ENCODE measurements at regions not wholly inside any gene's neighbourhood (a gene's known extent, or its start where the extent isn't known, plus 50 kb on each side); places are given as distances from the start of the nearest gene placed in this dataset.

- no peak overlapping the region for H3K4me3 ChIP-seq (ENCODE audit: low read depth in 1 of 5, low read length in 5 of 5)
- no peaks in the 10 kb centered on the region for H3K36me3 ChIP-seq (ENCODE audit: control insufficient read depth in 5 of 5, insufficient read depth in 5 of 5, low read length in 5 of 5)
- no peaks in the 10 kb centered on the region for H3K9me3 ChIP-seq (ENCODE audit: control insufficient read depth in 5 of 5, low read length in 5 of 5)
- H3K9ac ChIP-seq (ENCODE audit: low read length in 5 of 5), result no peak overlapping the region
- H3K4me1 ChIP-seq (ENCODE audit: control insufficient read depth in 5 of 5, insufficient read depth in 5 of 5, low read length in 5 of 5), result no peaks in the 10 kb centered on the region
- H3K27ac ChIP-seq (ENCODE audit: low read depth, low read length), result no peak overlapping the region
- no peaks in the 10 kb centered on the region for H3K27me3 ChIP-seq (ENCODE audit: control insufficient read depth in 5 of 5, insufficient read depth in 4 of 5, low read length in 5 of 5)
Measured at GRCh38 chr4:104263100-104263499, 231.6 kb downstream of the CXXC4 start.

- Histone ChIP-seq H3K36me3 (ENCODE audit: control insufficient read depth in 5 of 5, insufficient read depth in 5 of 5, low read length in 5 of 5) (no peaks in the 10 kb centered on the region), H3K9me3 (ENCODE audit: control insufficient read depth in 5 of 5, low read length in 5 of 5) (peaks cover 0 to under 1% (median 0%) of the 10 kb centered on the region in 5 donors), H3K4me1 (ENCODE audit: control insufficient read depth in 5 of 5, insufficient read depth in 5 of 5, low read length in 5 of 5) (no peaks in the 10 kb centered on the region), H3K27me3 (ENCODE audit: control insufficient read depth in 5 of 5, insufficient read depth in 4 of 5, low read length in 5 of 5) (no peaks in the 10 kb centered on the region), H3K27ac (ENCODE audit: low read depth, low read length) (no peak overlapping the region), H3K4me3 (ENCODE audit: low read depth in 1 of 5, low read length in 5 of 5) (no peak overlapping the region), H3K9ac (ENCODE audit: low read length in 5 of 5) (no peak overlapping the region)
Measured at GRCh38 chr4:104262678-104263077, 232.0 kb downstream of the CXXC4 start.

GRCh38 chr4:104248726-104249125 lies 246.0 kb downstream of the CXXC4 start:
- Histone ChIP-seq H3K4me3 (ENCODE audit: low read depth in 1 of 5, low read length in 5 of 5) (no peak overlapping the region), H3K9me3 (ENCODE audit: control insufficient read depth in 5 of 5, low read length in 5 of 5) (peaks cover 0 to 5% (median 0%) of the 10 kb centered on the region in 5 donors), H3K27me3 (ENCODE audit: control insufficient read depth in 5 of 5, insufficient read depth in 4 of 5, low read length in 5 of 5) (no peaks in the 10 kb centered on the region), H3K36me3 (ENCODE audit: control insufficient read depth in 5 of 5, insufficient read depth in 5 of 5, low read length in 5 of 5) (no peaks in the 10 kb centered on the region), H3K27ac (ENCODE audit: low read depth, low read length) (no peak overlapping the region), H3K4me1 (ENCODE audit: control insufficient read depth in 5 of 5, insufficient read depth in 5 of 5, low read length in 5 of 5) (no peaks in the 10 kb centered on the region), H3K9ac (ENCODE audit: low read length in 5 of 5) (no peak overlapping the region)

- no peak overlapping the region for H3K9ac ChIP-seq (ENCODE audit: low read length in 5 of 5)
- H3K9me3 ChIP-seq (ENCODE audit: control insufficient read depth in 5 of 5, low read length in 5 of 5), result no peaks in the 10 kb centered on the region
- no peaks in the 10 kb centered on the region for H3K36me3 ChIP-seq (ENCODE audit: control insufficient read depth in 5 of 5, insufficient read depth in 5 of 5, low read length in 5 of 5)
Measured at GRCh38 chr4:104235967-104236366, 258.7 kb downstream of the CXXC4 start.

GRCh38 chr4:104217526-104217925 lies 277.2 kb downstream of the CXXC4 start:
- Histone ChIP-seq H3K4me3 (ENCODE audit: low read depth in 1 of 5, low read length in 5 of 5) (no peak overlapping the region), H3K27ac (ENCODE audit: low read depth, low read length) (no peak overlapping the region), H3K4me1 (ENCODE audit: control insufficient read depth in 5 of 5, insufficient read depth in 5 of 5, low read length in 5 of 5) (no peaks in the 10 kb centered on the region), H3K27me3 (ENCODE audit: control insufficient read depth in 5 of 5, insufficient read depth in 4 of 5, low read length in 5 of 5) (no peaks in the 10 kb centered on the region), H3K36me3 (ENCODE audit: control insufficient read depth in 5 of 5, insufficient read depth in 5 of 5, low read length in 5 of 5) (no peaks in the 10 kb centered on the region), H3K9me3 (ENCODE audit: control insufficient read depth in 5 of 5, low read length in 5 of 5) (peaks cover 0 to 2% (median 0%) of the 10 kb centered on the region in 5 donors), H3K9ac (ENCODE audit: low read length in 5 of 5) (no peak overlapping the region)

More at GRCh38 chr4:104235967-104236366, 258.7 kb downstream of the CXXC4 start:
- H3K4me3 ChIP-seq (ENCODE audit: low read depth in 1 of 5, low read length in 5 of 5), result no peak overlapping the region
- no peak overlapping the region for H3K27ac ChIP-seq (ENCODE audit: low read depth, low read length)
- no peaks in the 10 kb centered on the region for H3K27me3 ChIP-seq (ENCODE audit: control insufficient read depth in 5 of 5, insufficient read depth in 4 of 5, low read length in 5 of 5)
- no peaks in the 10 kb centered on the region for H3K4me1 ChIP-seq (ENCODE audit: control insufficient read depth in 5 of 5, insufficient read depth in 5 of 5, low read length in 5 of 5)

- no peak overlapping the region for H3K4me3 ChIP-seq (ENCODE audit: low read depth in 1 of 5, low read length in 5 of 5)
- no peaks in the 10 kb centered on the region for H3K36me3 ChIP-seq (ENCODE audit: control insufficient read depth in 5 of 5, insufficient read depth in 5 of 5, low read length in 5 of 5)
- no peak overlapping the region for H3K27ac ChIP-seq (ENCODE audit: low read depth, low read length)
- H3K4me1 ChIP-seq (ENCODE audit: control insufficient read depth in 5 of 5, insufficient read depth in 5 of 5, low read length in 5 of 5), result no peaks in the 10 kb centered on the region
- peaks cover 0 to 2% (median 0%) of the 10 kb centered on the region in 5 donors for H3K9me3 ChIP-seq (ENCODE audit: control insufficient read depth in 5 of 5, low read length in 5 of 5)
- H3K27me3 ChIP-seq (ENCODE audit: control insufficient read depth in 5 of 5, insufficient read depth in 4 of 5, low read length in 5 of 5), result no peaks in the 10 kb centered on the region
- no peak overlapping the region for H3K9ac ChIP-seq (ENCODE audit: low read length in 5 of 5)
Measured at GRCh38 chr4:104211657-104212056, 283.0 kb downstream of the CXXC4 start.

- Histone ChIP-seq H3K9me3 (ENCODE audit: control insufficient read depth in 5 of 5, low read length in 5 of 5) (peaks cover 0 to 2% (median 0%) of the 10 kb centered on the region in 5 donors), H3K36me3 (ENCODE audit: control insufficient read depth in 5 of 5, insufficient read depth in 5 of 5, low read length in 5 of 5) (no peaks in the 10 kb centered on the region), H3K27ac (ENCODE audit: low read depth, low read length) (no peak overlapping the region), H3K4me3 (ENCODE audit: low read depth in 1 of 5, low read length in 5 of 5) (no peak overlapping the region), H3K27me3 (ENCODE audit: control insufficient read depth in 5 of 5, insufficient read depth in 4 of 5, low read length in 5 of 5) (no peaks in the 10 kb centered on the region), H3K4me1 (ENCODE audit: control insufficient read depth in 5 of 5, insufficient read depth in 5 of 5, low read length in 5 of 5) (no peaks in the 10 kb centered on the region), H3K9ac (ENCODE audit: low read length in 5 of 5) (no peak overlapping the region)
Measured at GRCh38 chr4:104210420-104210819, 284.3 kb downstream of the CXXC4 start.

- H3K27me3 ChIP-seq (ENCODE audit: control insufficient read depth in 5 of 5, insufficient read depth in 4 of 5, low read length in 5 of 5), result no peaks in the 10 kb centered on the region
- H3K36me3 ChIP-seq (ENCODE audit: control insufficient read depth in 5 of 5, insufficient read depth in 5 of 5, low read length in 5 of 5), result no peaks in the 10 kb centered on the region
- no peak overlapping the region for H3K9ac ChIP-seq (ENCODE audit: low read length in 5 of 5)
- H3K4me1 ChIP-seq (ENCODE audit: control insufficient read depth in 5 of 5, insufficient read depth in 5 of 5, low read length in 5 of 5), result no peaks in the 10 kb centered on the region
- no peaks in the 10 kb centered on the region for H3K9me3 ChIP-seq (ENCODE audit: control insufficient read depth in 5 of 5, low read length in 5 of 5)
- no peak overlapping the region for H3K27ac ChIP-seq (ENCODE audit: low read depth, low read length)
- H3K4me3 ChIP-seq (ENCODE audit: low read depth in 1 of 5, low read length in 5 of 5), result no peak overlapping the region
Measured at GRCh38 chr4:104206784-104207183, 287.9 kb downstream of the CXXC4 start.

GRCh38 chr4:104205116-104205515 lies 289.6 kb downstream of the CXXC4 start:
- H3K36me3 ChIP-seq (ENCODE audit: control insufficient read depth in 5 of 5, insufficient read depth in 5 of 5, low read length in 5 of 5), result no peaks in the 10 kb centered on the region

GRCh38 chr4:104188301-104188700 lies 306.4 kb downstream of the CXXC4 start:
- no peaks in the 10 kb centered on the region for H3K27me3 ChIP-seq (ENCODE audit: control insufficient read depth in 5 of 5, insufficient read depth in 4 of 5, low read length in 5 of 5)
- no peak overlapping the region for H3K9ac ChIP-seq (ENCODE audit: low read length in 5 of 5)
- H3K4me1 ChIP-seq (ENCODE audit: control insufficient read depth in 5 of 5, insufficient read depth in 5 of 5, low read length in 5 of 5), result no peaks in the 10 kb centered on the region
- no peaks in the 10 kb centered on the region for H3K36me3 ChIP-seq (ENCODE audit: control insufficient read depth in 5 of 5, insufficient read depth in 5 of 5, low read length in 5 of 5)
- H3K27ac ChIP-seq (ENCODE audit: low read depth, low read length), result no peak overlapping the region
- no peaks in the 10 kb centered on the region for H3K9me3 ChIP-seq (ENCODE audit: control insufficient read depth in 5 of 5, low read length in 5 of 5)
- no peak overlapping the region for H3K4me3 ChIP-seq (ENCODE audit: low read depth in 1 of 5, low read length in 5 of 5)

More at GRCh38 chr4:104205116-104205515, 289.6 kb downstream of the CXXC4 start:
- Histone ChIP-seq H3K27me3 (ENCODE audit: control insufficient read depth in 5 of 5, insufficient read depth in 4 of 5, low read length in 5 of 5) (no peaks in the 10 kb centered on the region), H3K4me1 (ENCODE audit: control insufficient read depth in 5 of 5, insufficient read depth in 5 of 5, low read length in 5 of 5) (no peaks in the 10 kb centered on the region), H3K9me3 (ENCODE audit: control insufficient read depth in 5 of 5, low read length in 5 of 5) (no peaks in the 10 kb centered on the region), H3K9ac (ENCODE audit: low read length in 5 of 5) (no peak overlapping the region), H3K27ac (ENCODE audit: low read depth, low read length) (no peak overlapping the region), H3K4me3 (ENCODE audit: low read depth in 1 of 5, low read length in 5 of 5) (no peak overlapping the region)

GRCh38 chr4:104169437-104169836 lies 325.3 kb downstream of the CXXC4 start:
- H3K36me3 ChIP-seq (ENCODE audit: control insufficient read depth in 5 of 5, insufficient read depth in 5 of 5, low read length in 5 of 5), result no peaks in the 10 kb centered on the region
- H3K27me3 ChIP-seq (ENCODE audit: control insufficient read depth in 5 of 5, insufficient read depth in 4 of 5, low read length in 5 of 5), result no peaks in the 10 kb centered on the region
- no peaks in the 10 kb centered on the region for H3K4me1 ChIP-seq (ENCODE audit: control insufficient read depth in 5 of 5, insufficient read depth in 5 of 5, low read length in 5 of 5)
- no peak overlapping the region for H3K4me3 ChIP-seq (ENCODE audit: low read depth in 1 of 5, low read length in 5 of 5)
- H3K9me3 ChIP-seq (ENCODE audit: control insufficient read depth in 5 of 5, low read length in 5 of 5), result no peaks in the 10 kb centered on the region
- H3K27ac ChIP-seq (ENCODE audit: low read depth, low read length), result no peak overlapping the region
- H3K9ac ChIP-seq (ENCODE audit: low read length in 5 of 5), result no peak overlapping the region

Data from subcutaneous abdominal adipose tissue (tissue), 5 donors.